Suppressor macrophage treated with lipopolysaccharide for 1 hour (primary cell): ENCODE measurements at regions not wholly inside any gene's neighbourhood (a gene's known extent, or its start where the extent isn't known, plus 50 kb on each side); places are given as distances from the start of the nearest gene placed in this dataset.

Experiments
- DNase-seq, 3 donors: peaks; one replicate each; pipeline ENCODE4 v3.0.0-alpha.2; 2020 to 2022

DNA sequence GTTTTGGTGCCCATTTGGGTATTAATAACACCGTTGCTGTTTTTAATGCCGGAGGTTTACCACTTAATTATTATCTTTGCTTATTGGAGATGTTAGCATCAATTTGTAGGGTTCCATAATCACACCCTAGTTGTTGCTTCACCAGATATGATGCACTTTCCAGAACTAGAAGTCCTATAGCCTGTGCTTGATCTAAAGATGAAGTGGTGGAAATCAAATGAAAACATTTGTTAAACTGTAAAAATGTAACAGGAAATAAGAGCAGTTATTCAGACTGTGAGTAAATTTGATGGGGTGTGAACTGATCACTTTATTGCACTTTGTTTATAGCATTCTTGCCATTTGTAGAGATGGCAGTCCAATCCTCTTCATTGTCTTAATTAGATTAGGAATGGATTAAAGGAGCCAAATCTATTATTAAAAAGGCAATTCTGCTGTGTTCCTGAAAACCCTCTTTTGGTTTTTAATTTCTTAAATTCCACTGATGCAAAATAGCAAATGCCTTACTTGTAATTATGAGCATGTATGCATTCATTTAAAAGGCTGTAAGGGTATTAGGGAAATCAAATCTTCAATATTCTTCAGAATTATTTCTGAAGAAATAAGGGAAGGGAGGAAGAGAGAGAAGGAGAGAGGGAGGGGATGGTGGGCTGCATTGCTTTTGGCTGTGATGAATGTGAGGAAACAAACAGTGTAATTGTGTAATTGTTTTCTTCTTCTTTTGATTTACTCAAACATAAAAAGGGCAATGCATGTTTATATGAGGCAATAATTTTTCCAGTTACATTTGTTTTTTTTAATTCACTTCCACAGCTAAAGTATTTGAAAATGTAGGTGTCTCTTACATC lies 675.2 kb upstream of the WWC1 start:
- DNase-seq, result no peak

- no peak for DNase-seq
These were observed 668.1 kb upstream of the WWC1 start for GRCh38 chr5:167623354-167623753.

DNA sequence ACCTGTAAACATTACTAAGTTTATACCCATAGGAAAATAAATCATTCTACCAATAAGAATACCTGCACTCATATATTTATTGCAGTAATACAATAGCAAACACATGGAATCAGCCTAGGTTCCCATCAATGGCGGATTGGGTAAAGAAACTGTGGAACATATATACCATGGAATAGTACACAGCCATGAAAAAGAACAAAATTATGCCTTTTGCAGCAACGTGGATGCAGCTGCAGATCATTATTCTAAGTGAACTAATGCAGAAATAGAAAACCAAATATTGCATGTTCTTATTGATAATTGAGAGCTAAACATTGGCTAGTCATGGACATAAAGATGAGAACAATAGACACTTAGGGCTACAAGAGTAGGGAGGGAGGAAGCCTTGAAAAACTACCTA lies 667.4 kb upstream of the WWC1 start:
- no peak for DNase-seq

- no peak for DNase-seq
These were observed 664.9 kb upstream of the WWC1 start for GRCh38 chr5:167626341-167627123.

- DNase-seq, result no peak
These were observed 661.8 kb upstream of the WWC1 start for GRCh38 chr5:167629634-167630033.

DNA sequence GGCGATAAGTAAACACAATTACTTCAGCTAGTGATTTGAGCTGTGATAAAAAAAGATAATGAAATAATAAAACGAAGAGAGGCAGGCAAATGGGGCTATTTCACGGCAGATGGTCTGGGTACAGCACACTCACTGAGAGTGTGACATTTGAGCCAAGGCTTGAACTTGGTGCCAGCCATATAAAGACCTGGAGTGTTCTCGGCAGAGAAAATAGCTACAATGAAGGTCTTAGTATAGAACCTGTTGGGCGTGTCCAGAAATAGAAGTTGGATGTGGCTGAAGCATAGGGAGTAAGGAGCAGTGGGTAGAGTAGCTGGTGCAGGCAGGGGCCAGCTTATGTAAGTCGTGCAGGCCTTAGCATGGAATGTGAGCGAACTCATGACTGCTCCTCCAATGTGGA lies 660.3 kb upstream of the WWC1 start:
- DNase-seq, result no peak

DNA sequence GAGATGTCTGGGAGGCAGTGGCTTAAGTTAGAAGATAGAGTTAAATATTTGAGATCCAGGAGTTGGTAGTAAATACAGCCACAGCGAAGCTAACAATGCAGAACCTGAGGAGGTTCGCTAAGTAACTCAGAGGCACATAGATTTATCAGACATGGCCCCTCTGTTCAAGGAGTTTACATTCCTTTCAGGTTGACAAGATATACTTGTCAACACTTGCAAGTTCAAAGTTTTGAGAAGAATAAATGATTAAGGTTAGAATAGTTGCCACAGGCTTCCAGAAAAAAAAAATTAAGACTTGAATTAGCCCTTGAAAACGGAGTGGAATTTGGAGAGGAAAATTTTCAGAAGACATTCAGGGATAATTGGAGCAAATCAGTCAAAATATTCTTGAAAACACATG lies 658.3 kb upstream of the WWC1 start:
- no peak for DNase-seq

DNA sequence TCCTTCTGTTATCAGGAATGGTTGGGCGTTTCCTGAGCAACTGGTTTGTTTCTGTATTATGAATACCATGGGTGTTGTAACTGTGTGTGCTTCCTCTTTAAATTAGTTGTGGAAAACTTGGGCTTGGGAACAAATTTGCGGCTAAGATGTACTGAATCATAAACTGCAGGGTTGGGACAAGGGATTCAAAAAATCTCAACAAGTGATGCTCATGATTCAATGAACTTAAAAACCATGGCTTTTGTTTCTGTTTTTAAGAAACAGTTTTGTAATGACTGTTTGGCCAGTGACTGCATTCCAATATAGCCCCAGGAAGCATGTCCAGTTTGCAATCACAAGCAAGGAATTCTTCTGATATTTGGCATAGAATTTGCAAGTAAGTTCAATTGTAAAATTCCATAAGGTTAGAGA lies 657.5 kb upstream of the WWC1 start:
- no peak for DNase-seq

DNA sequence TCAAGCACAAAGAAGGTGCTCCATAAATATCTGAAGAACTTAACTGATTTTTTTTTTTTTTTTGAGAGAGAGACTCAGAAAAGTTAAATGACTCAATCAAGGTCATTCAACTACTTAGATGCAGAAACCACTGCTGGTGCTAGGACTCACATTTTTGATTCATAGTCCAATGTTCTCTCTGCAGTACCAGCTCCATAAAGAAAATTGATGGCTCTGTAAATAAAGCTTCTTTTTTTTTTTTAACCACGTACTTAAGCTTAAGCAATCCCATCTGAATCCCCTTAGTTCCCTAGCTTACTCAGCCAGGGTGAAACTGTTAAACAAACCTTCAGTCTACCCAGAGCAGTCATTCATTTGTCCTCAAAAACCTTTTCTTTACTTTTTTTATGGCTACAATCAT lies 657.0 kb upstream of the WWC1 start:
- DNase-seq, result no peak

GRCh38 chr5:167638816-167639215 lies 652.6 kb upstream of the WWC1 start:
- no peak for DNase-seq

GRCh38 chr5:167639273-167639672 lies 652.2 kb upstream of the WWC1 start:
- no peak for DNase-seq

DNA sequence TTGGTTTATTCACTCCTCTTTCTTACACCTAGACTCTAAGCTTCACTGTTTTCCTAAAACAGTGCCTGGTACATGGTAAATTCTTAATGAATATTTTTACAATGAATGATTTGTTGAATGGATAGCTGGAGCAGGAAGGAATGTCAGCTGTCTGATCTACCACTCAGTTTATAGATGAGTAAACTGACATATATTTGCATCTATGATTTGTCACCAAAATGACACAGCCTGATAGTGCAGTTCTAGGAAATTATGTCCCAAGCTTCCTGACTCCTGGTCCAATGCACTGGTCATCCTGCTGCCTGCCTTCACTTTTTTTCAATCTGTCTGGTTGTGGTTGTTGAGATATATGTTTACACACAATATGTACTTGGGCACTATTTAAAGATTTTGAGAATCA lies 651.7 kb upstream of the WWC1 start:
- DNase-seq, result no peak

DNA sequence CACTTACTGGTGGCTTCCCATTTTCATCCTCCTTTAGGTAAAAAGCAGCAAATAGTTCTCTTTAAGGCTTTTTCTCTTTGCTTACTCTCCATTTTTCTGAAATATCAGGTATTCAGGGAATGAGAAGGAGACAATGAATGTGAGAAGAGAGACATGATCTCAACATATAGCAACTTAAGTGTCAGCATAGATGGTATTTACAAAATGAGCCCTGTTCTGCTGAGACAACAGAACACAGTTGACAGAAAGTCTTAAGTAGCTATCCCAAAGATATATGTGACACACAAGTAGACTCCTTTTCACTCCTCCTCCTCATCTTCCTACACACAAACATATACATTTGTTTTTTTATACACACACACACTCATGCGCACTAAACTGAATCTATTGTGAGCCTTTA lies 649.3 kb upstream of the WWC1 start:
- no peak for DNase-seq

- DNase-seq, result no peak
These were observed 648.5 kb upstream of the WWC1 start for GRCh38 chr5:167642779-167643517.

DNA sequence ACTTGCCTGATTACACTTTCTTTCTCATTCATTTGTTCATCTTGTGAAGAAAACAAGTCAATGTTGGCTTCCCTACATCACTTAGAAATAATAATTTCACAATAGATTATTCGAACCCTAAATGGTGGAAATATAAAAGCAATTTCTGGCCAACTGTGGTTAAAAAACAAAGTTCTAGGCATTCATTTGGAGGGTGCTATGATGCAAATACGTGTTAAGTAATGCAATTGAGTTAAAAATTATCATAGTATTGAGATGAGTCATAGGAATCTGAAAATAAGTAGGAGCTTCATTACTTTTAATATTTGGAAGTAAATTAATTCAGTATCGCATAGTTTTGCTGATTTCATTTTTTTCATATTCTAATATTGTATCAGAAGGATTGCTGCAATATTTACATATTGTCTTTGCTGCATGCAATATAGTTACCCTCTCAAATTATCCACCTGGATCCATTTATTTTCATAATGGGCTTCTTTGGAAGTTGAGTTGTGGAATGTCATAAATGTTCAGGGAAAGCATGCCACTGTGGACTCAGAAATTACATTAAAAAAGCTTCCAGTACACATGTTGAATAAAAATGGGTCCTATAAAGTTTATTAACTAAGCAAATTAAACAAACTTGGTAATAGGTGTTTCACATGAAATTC lies 647.7 kb upstream of the WWC1 start:
- DNase-seq, result no peak

DNA sequence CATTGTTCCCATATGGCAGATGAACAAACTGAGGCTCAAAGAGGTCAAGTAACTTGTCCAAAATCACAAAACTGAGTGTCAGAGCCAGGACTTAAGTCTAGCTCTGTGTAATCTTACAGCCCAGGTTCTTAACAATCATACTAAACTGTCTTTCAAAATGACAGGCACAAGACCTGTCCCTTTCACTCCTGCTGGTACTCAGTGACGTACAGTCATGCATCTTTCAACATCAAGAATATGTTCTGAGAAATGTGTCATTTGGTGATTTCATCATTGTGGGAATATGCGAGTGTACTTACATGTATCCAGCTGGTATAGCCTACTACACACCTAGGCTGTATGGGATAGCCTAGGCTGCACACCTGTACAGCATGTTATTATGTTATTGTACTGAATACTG lies 646.8 kb upstream of the WWC1 start:
- DNase-seq, result peak in 1 of 3 donors; percentile 2

DNA sequence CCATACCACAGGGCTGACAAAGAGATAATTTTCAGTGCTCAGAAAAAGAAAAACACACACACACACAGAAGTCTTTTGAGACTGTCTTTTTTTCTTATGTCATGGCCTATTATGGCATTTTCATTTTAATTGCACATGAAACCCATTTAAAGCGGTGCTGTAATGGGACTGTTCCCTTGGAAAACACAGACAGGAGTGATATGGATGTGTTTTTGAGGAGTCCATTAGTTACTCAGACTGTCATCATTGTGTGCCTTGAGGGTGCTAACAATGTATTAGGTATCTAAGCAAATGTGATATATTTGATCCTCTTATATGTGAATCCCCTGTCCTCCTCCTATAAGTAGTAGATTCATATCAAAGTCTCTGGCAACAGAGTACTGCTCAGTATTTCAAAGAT lies 642.0 kb upstream of the WWC1 start:
- DNase-seq, result no peak

DNA sequence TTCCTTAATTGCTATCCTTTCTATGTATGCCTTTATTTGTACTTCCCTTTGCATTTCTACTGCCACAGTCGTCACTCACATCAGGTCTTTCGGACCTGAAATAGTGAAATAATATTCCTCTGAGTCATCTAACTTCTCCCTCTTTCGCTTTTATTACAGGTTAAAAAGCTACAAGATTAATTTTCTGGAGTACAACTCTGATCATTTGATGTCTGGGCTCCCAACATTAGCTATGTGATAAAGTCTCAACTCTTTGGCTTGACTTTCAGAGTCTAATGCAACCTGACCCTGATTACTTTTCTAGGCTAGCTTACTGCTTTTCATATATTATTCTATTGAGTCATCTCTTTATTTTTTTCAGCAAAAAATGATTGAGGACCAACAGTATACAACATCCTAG lies 638.8 kb upstream of the WWC1 start:
- DNase-seq, result no peak

DNA sequence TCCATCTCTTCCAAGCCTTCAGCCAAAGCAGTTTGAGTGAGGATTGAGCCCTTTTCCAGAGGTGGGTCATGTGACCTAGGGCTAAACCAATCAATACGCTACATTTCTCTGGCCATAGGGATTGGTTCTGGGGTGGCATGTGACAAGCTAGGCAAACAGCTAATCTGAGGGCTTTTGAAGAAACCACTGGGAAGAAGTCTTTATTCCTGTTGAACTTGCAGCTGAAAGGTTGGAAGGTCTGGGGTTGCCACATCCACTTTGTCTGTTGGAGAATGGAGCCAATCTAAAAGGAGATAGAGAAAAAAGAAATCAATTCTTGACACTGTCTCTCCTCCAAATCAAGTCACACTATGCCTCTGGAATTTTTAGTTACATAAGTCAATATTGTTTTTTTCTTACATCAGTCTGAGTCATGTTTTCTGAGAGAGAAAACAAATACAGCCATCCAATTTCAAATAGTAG lies 637.8 kb upstream of the WWC1 start:
- DNase-seq, result no peak

DNA sequence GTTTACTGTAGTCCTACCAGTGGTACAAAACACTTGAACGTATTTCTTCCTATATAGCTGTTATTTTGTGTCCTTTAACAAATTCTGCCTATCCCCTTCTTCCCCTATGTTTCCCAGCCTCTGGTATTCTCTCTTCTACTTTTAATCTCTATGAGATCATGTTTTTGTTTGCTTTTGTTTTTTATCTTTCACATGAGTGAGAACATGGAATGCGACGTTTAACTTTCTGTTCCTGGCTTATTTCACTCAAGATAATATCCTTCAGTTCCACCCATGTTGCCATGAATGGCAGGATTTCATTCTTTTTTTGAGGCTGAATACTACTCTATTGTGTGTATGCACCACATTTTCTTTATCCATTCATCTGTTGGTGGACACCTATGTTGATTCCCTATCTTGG lies 634.4 kb upstream of the WWC1 start:
- no peak for DNase-seq

DNA sequence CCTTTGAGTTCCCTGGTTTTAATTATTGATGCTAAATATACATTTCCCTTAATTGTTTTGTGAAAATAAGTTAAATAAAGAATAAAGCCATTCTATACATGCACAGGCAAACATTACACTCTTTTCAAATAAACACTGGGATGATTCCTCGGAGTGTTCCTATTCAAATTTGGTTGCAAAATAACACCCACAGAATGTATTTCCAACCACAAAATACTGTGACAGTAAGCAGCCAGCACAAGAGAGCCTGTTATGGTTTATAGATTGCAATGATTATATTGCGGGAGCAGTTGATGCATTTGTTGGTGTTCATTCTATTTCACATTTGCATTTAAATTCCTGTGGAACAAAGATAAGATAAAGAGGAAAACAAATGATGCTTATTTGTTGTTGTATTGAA lies 632.6 kb upstream of the WWC1 start:
- DNase-seq, result no peak

DNA sequence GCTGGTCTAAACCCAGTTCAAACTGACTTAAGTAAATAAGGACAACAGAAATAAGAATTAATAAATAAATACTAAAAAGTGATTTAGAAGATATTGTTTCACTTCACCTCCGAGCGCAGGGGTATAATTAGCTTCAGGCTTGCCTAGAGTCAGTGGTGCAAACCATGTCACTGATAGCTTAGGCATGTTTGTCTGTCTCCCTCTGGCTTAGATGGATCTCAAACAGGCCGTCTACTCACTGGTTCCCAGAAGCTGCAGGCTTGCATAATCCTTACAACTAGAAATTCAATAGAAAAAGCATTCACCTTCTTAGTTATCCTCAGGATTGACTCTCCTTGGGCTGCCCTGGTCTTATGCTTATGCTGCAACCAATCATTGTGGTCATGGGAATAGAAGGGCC lies 629.8 kb upstream of the WWC1 start:
- no peak for DNase-seq

- no peak for DNase-seq
These were observed 627.1 kb upstream of the WWC1 start for GRCh38 chr5:167664222-167664804.
